RWPE2 (cell line): ENCODE measurements at regions not wholly inside any gene's neighbourhood (a gene's known extent, or its start where the extent isn't known, plus 50 kb on each side); places are given as distances from the start of the nearest gene placed in this dataset.

Experiments
- ATAC-seq: fragments of 200-7000 bp; cut with Tn5 transposase; 3 replicates; pipeline ENCODE4 v1.9.1; 2021; ENCODE audit warnings: low read depth
- DNase-seq: peaks from one replicate; pipeline ENCODE4 v3.0.0-alpha.2; 2020; ENCODE audit warnings: low spot score
- H3K27ac ChIP-seq: fragments of 450-650 bp; 2 replicates; pipeline ENCODE4 v1.5.1; 2017; ENCODE audit warnings: mild to moderate bottlenecking; ENCODE audit not compliant: poor library complexity, severe bottlenecking
- H3K27me3 ChIP-seq: fragments of 250-450 bp; sonication (Bioruptor Pico); 2 replicates; pipeline ENCODE4 v1.5.1; 2021; ENCODE audit warnings: mild to moderate bottlenecking, moderate library complexity; ENCODE audit not compliant: insufficient read depth, poor library complexity, severe bottlenecking
- H3K36me3 ChIP-seq: fragments of 250-450 bp; sonication (Bioruptor Pico); 2 replicates; pipeline ENCODE4 v1.5.1; 2020; ENCODE audit warnings: low read depth, mild to moderate bottlenecking, moderate library complexity
- H3K4me1 ChIP-seq: fragments of 250-450 bp; sonication (Bioruptor Pico); 2 replicates; pipeline ENCODE4 v1.5.1; 2021; ENCODE audit warnings: mild to moderate bottlenecking, moderate library complexity; ENCODE audit not compliant: insufficient read depth, poor library complexity, severe bottlenecking
- H3K4me3 ChIP-seq: fragments of 250-450 bp; sonication (Bioruptor Pico); 2 replicates; pipeline ENCODE4 v1.5.1; 2021; ENCODE audit warnings: mild to moderate bottlenecking, moderate library complexity; ENCODE audit not compliant: severe bottlenecking
- H3K9me3 ChIP-seq: fragments of 250-450 bp; sonication (Bioruptor Pico); 2 replicates; pipeline ENCODE4 v1.5.1; 2021; ENCODE audit warnings: mild to moderate bottlenecking, moderate library complexity; ENCODE audit not compliant: severe bottlenecking
- TF ChIP-seq, protein P1 (sequence below): fragments of 450-650 bp; IDR thresholded peaks from one replicate; pipeline ENCODE4 v1.5.1; 2017; ENCODE audit warnings: mild to moderate bottlenecking, moderate library complexity; ENCODE audit not compliant: poor library complexity, severe bottlenecking

GRCh38 chr3:124092811-124093210 lies 100.9 kb upstream of the ROPN1 start:
- TF ChIP-seq, protein P1, sequence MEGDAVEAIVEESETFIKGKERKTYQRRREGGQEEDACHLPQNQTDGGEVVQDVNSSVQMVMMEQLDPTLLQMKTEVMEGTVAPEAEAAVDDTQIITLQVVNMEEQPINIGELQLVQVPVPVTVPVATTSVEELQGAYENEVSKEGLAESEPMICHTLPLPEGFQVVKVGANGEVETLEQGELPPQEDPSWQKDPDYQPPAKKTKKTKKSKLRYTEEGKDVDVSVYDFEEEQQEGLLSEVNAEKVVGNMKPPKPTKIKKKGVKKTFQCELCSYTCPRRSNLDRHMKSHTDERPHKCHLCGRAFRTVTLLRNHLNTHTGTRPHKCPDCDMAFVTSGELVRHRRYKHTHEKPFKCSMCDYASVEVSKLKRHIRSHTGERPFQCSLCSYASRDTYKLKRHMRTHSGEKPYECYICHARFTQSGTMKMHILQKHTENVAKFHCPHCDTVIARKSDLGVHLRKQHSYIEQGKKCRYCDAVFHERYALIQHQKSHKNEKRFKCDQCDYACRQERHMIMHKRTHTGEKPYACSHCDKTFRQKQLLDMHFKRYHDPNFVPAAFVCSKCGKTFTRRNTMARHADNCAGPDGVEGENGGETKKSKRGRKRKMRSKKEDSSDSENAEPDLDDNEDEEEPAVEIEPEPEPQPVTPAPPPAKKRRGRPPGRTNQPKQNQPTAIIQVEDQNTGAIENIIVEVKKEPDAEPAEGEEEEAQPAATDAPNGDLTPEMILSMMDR = no peak
- DNase-seq (no peak), ATAC-seq (no peak)
- no peaks in the 10 kb centered on the region for H3K9me3 ChIP-seq
- H3K27ac ChIP-seq = no peak overlapping the region
- H3K36me3 ChIP-seq = no peaks in the 10 kb centered on the region
- no peaks in the 10 kb centered on the region for H3K4me1 ChIP-seq
- H3K4me3 ChIP-seq = no peak overlapping the region
- H3K27me3 ChIP-seq = peaks cover 2% of the 10 kb centered on the region

- DNase-seq (no peak), ATAC-seq (no peak)
- Histone ChIP-seq H3K4me3 (no peak overlapping the region), H3K9me3 (no peaks in the 10 kb centered on the region), H3K27ac (no peak overlapping the region), H3K4me1 (no peaks in the 10 kb centered on the region), H3K36me3 (no peaks in the 10 kb centered on the region), H3K27me3 (no peaks in the 10 kb centered on the region)
- TF ChIP-seq, protein P1 = no peak
Measured at GRCh38 chr3:124094496-124094895, 102.6 kb upstream of the ROPN1 start.

GRCh38 chr3:124097362-124098131 lies 105.6 kb upstream of the ROPN1 start:
- TF ChIP-seq, protein P1 = no peak
- H3K4me3 ChIP-seq = no peak overlapping the region
- no peaks in the 10 kb centered on the region for H3K36me3 ChIP-seq
- no peak for DNase-seq
- no peak overlapping the region for H3K27ac ChIP-seq
- no peaks in the 10 kb centered on the region for H3K9me3 ChIP-seq
- ATAC-seq = peak; percentile 53; the same call in 1 of the 3 replicates
- H3K4me1 ChIP-seq = no peaks in the 10 kb centered on the region
- H3K27me3 ChIP-seq = peaks cover 3% of the 10 kb centered on the region

- Histone ChIP-seq H3K27ac (no peak overlapping the region), H3K4me3 (no peak overlapping the region), H3K27me3 (peaks cover 3% of the 10 kb centered on the region), H3K36me3 (no peaks in the 10 kb centered on the region), H3K9me3 (no peaks in the 10 kb centered on the region), H3K4me1 (no peaks in the 10 kb centered on the region)
- TF ChIP-seq, protein P1 = no peak
- ATAC-seq = no peak
- DNase-seq = no peak
Measured at GRCh38 chr3:124101643-124102042, 109.7 kb upstream of the ROPN1 start.

DNA sequence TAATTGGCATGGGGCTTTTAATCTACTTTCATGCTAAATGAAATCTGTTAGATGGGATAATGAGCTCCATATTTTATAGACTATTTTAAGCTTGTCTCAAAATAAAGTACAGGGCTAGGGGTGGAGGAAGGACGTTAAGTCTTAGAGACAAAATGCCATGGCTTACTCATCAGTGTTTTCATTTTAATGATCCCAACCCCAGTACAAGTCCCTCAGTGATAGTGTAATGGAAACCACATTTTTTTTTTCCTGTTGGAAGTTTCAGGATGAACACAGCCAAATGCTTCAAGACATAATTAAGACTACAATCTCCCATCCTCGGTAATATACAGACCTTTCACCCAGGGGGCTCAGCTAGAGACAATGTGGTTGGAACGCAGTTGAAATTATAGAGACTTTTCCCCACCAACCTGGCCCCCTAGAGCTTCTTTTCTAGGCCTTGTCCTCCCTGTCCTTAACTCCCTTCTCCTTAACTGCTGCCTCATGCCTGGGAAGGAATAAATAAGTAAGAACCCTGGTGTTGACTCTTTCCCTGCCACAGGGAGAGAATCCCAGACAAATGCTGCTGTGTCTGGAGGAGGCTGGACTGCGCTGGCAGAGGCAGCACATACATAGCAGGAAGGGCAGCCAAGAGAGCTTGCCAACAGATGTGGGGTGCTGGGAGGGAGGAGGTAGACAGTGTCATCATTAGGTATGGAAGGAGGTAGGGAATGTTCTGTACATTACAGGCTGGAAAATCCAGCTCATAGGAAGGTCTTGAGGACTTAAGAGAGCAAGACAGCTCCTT lies 115.4 kb upstream of the ROPN1 start:
- DNase-seq (no peak), ATAC-seq (no peak)
- no peaks in the 10 kb centered on the region for H3K27me3 ChIP-seq
- TF ChIP-seq, protein P1 = no peak
- H3K4me1 ChIP-seq = no peaks in the 10 kb centered on the region
- H3K9me3 ChIP-seq = no peaks in the 10 kb centered on the region
- no peaks in the 10 kb centered on the region for H3K36me3 ChIP-seq
- H3K4me3 ChIP-seq = no peak overlapping the region
- no peak overlapping the region for H3K27ac ChIP-seq
